Stimulated activated CD4-positive, alpha-beta T cell treated with anti-CD3 and anti-CD28 coated beads, Interleukin-1b, Interleukin-23, amount 100 ng/mL, for 24 hours (primary cell): ENCODE measurements at regions not wholly inside any gene's neighbourhood (a gene's known extent, or its start where the extent isn't known, plus 50 kb on each side); places are given as distances from the start of the nearest gene placed in this dataset.
"Not testable (repeated sequence)": the region's sequence is repeated elsewhere in the genome, so short reads cannot be mapped to it uniquely, and the experiment has no call there.

Source experiments
- DNase-seq, 4 experiments: peaks; one replicate each; pipeline ENCODE4 v3.0.0-alpha.2; 2020; ENCODE audit warnings: low read depth in 4 of 4, low spot score in 1 of 4

- no peak for DNase-seq
These were observed 71.8 kb downstream of the GGTLC2 start for GRCh38 chr22:22716136-22716665.

GRCh38 chr22:22717664-22718063, 73.2 kb downstream of the GGTLC2 start:
- DNase-seq, result no peak

- peak in 1 of 4 experiments; percentile 17 for DNase-seq
These were observed 75.8 kb downstream of the GGTLC2 start for GRCh38 chr22:22720201-22720723.

GRCh38 chr22:22720724-22721261, 76.4 kb downstream of the GGTLC2 start:
- DNase-seq, result no peak

- DNase-seq, result peak; percentile 25 to 62 (median 44)
These were observed 77.4 kb downstream of the GGTLC2 start for GRCh38 chr22:22721681-22722354.

GRCh38 chr22:22728382-22728781, 84.0 kb downstream of the GGTLC2 start:
- no peak for DNase-seq

- no peak for DNase-seq
These were observed 86.4 kb downstream of the GGTLC2 start for GRCh38 chr22:22730655-22731373.

- DNase-seq, result no peak
These were observed 86.9 kb downstream of the GGTLC2 start for GRCh38 chr22:22731374-22731676.

GRCh38 chr22:22733006-22733405, 88.6 kb downstream of the GGTLC2 start:
- not testable (repeated sequence) for DNase-seq

- no peak for DNase-seq
These were observed 89.5 kb downstream of the GGTLC2 start for GRCh38 chr22:22733881-22734373.

- not testable (repeated sequence) for DNase-seq
These were observed 90.2 kb downstream of the GGTLC2 start for GRCh38 chr22:22734395-22735272.

- not testable (repeated sequence) for DNase-seq
These were observed 90.9 kb downstream of the GGTLC2 start for GRCh38 chr22:22735276-22735675.

GRCh38 chr22:22735695-22736611, 91.5 kb downstream of the GGTLC2 start:
- no peak for DNase-seq

GRCh38 chr22:22737590-22737989, 93.2 kb downstream of the GGTLC2 start:
- DNase-seq, result no peak

- no peak for DNase-seq
These were observed 94.7 kb downstream of the GGTLC2 start for GRCh38 chr22:22738959-22739585.

GRCh38 chr22:22740560-22741276, 96.3 kb downstream of the GGTLC2 start:
- DNase-seq, result no peak

GRCh38 chr22:22741843-22742242, 97.4 kb downstream of the GGTLC2 start:
- DNase-seq, result no peak

- no peak for DNase-seq
These were observed 98.2 kb downstream of the GGTLC2 start for GRCh38 chr22:22742641-22743040.
